Body of pancreas (tissue), 4 donors: ENCODE measurements at regions not wholly inside any gene's neighbourhood (a gene's known extent, or its start where the extent isn't known, plus 50 kb on each side); places are given as distances from the start of the nearest gene placed in this dataset.

Source experiments
- POLR2A ChIP-seq, 3 donors: fragments of 450-650 bp; IDR thresholded peaks; one replicate each; pipeline ENCODE4 v1.6.1; 2016; ENCODE audit warnings: antibody characterized with exemption in 3 of 3, mild to moderate bottlenecking in 2 of 3
- TF ChIP-seq, protein P1 (sequence below), 7 experiments: fragments of 450-650 bp in 4 of 7; fragments of 200-600 bp in 3 of 7; sonication (generic) in 3 of 7; IDR thresholded peaks; one replicate each; pipeline ENCODE4 v1.5.1; 2016 to 2019; ENCODE audit warnings: antibody characterized with exemption in 7 of 7

GRCh38 chr1:76023669-76024435, 50.7 kb upstream of the ST6GALNAC3 start:
- TF ChIP-seq, protein P1, sequence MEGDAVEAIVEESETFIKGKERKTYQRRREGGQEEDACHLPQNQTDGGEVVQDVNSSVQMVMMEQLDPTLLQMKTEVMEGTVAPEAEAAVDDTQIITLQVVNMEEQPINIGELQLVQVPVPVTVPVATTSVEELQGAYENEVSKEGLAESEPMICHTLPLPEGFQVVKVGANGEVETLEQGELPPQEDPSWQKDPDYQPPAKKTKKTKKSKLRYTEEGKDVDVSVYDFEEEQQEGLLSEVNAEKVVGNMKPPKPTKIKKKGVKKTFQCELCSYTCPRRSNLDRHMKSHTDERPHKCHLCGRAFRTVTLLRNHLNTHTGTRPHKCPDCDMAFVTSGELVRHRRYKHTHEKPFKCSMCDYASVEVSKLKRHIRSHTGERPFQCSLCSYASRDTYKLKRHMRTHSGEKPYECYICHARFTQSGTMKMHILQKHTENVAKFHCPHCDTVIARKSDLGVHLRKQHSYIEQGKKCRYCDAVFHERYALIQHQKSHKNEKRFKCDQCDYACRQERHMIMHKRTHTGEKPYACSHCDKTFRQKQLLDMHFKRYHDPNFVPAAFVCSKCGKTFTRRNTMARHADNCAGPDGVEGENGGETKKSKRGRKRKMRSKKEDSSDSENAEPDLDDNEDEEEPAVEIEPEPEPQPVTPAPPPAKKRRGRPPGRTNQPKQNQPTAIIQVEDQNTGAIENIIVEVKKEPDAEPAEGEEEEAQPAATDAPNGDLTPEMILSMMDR (IDR thresholded peaks at IDR 0.05) = no peak
- no peak for TF ChIP-seq POLR2A (IDR thresholded peaks at IDR 0.05)
